ENCODE measurements at regions not wholly inside any gene's neighbourhood (a gene's known extent, or its start where the extent isn't known, plus 50 kb on each side); places are given as distances from the start of the nearest gene placed in this dataset.
"Not testable (repeated sequence)": the region's sequence is repeated elsewhere in the genome, so short reads cannot be mapped to it uniquely, and the experiment has no call there.

GRCh38 chr7:50915621-50916020 is 132.9 kb upstream of the GRB10 start:
- no peak for DNase-seq (ENCODE audit: low read depth)

- DNase-seq (ENCODE audit: low read depth): no peak
Observed at GRCh38 chr7:50914460-50914859, 131.8 kb upstream of the GRB10 start.

- DNase-seq (ENCODE audit: low read depth): no peak
Observed at GRCh38 chr7:50908628-50909290, 126.1 kb upstream of the GRB10 start.

GRCh38 chr7:50898604-50899477 is 116.1 kb upstream of the GRB10 start:
- not testable (repeated sequence) for DNase-seq (ENCODE audit: low read depth)

- DNase-seq (ENCODE audit: low read depth): not testable (repeated sequence)
Observed at GRCh38 chr7:50887061-50887460, 104.4 kb upstream of the GRB10 start.

- no peak for DNase-seq (ENCODE audit: low read depth)
Observed at GRCh38 chr7:50872437-50872836, 89.7 kb upstream of the GRB10 start.

- peak; percentile 90 for DNase-seq (ENCODE audit: low read depth)
Observed at GRCh38 chr7:50869108-50869725, 86.5 kb upstream of the GRB10 start.

- DNase-seq (ENCODE audit: low read depth): no peak
Observed at GRCh38 chr7:50868426-50869100, 85.9 kb upstream of the GRB10 start.

- no peak for DNase-seq (ENCODE audit: low read depth)
Observed at GRCh38 chr7:50867034-50867356, 84.3 kb upstream of the GRB10 start.

- DNase-seq (ENCODE audit: low read depth): no peak
Observed at GRCh38 chr7:50866343-50867033, 83.8 kb upstream of the GRB10 start.

GRCh38 chr7:50865450-50865849 is 82.8 kb upstream of the GRB10 start:
- DNase-seq (ENCODE audit: low read depth): no peak

- no peak for DNase-seq (ENCODE audit: low read depth)
Observed at GRCh38 chr7:50864694-50865093, 82.0 kb upstream of the GRB10 start.

- DNase-seq (ENCODE audit: low read depth): no peak
Observed at GRCh38 chr7:50863053-50863452, 80.4 kb upstream of the GRB10 start.

- DNase-seq (ENCODE audit: low read depth): no peak
Observed at GRCh38 chr7:50862302-50862701, 79.6 kb upstream of the GRB10 start.

GRCh38 chr7:50860598-50860997 is 77.9 kb upstream of the GRB10 start:
- no peak for DNase-seq (ENCODE audit: low read depth)

- DNase-seq (ENCODE audit: low read depth): no peak
Observed at GRCh38 chr7:50860174-50860573, 77.5 kb upstream of the GRB10 start.

- no peak for DNase-seq (ENCODE audit: low read depth)
Observed at GRCh38 chr7:50858528-50859245, 76.0 kb upstream of the GRB10 start.

- no peak for DNase-seq (ENCODE audit: low read depth)
Observed at GRCh38 chr7:50857804-50858489, 75.3 kb upstream of the GRB10 start.

GRCh38 chr7:50856806-50857205 is 74.1 kb upstream of the GRB10 start:
- no peak for DNase-seq (ENCODE audit: low read depth)

GRCh38 chr7:50856231-50856630 is 73.5 kb upstream of the GRB10 start:
- DNase-seq (ENCODE audit: low read depth): no peak

- no peak for DNase-seq (ENCODE audit: low read depth)
Observed at GRCh38 chr7:50855526-50855925, 72.8 kb upstream of the GRB10 start.
